ENCODE measurements at regions not wholly inside any gene's neighbourhood (a gene's known extent, or its start where the extent isn't known, plus 50 kb on each side); places are given as distances from the start of the nearest gene placed in this dataset.

- TF ChIP-seq CTCF (IDR thresholded peaks at IDR 0.05) = no peak
- H3K9me3 ChIP-seq = no peaks in the 10 kb centered on the region
- H3K27me3 ChIP-seq = no peaks in the 10 kb centered on the region
- no peak overlapping the region for H3K27ac ChIP-seq
- H3K4me3 ChIP-seq (replicated peaks in 1 of 3) = no peak overlapping the region
- intact Hi-C loops (cut with DNase I) = no loop called here
- 74% methylated on average over 2 of the region's 2 CpGs for WGBS, 2 donors
- no peaks in the 10 kb centered on the region for H3K36me3 ChIP-seq
- H3K4me1 ChIP-seq = no peaks in the 10 kb centered on the region
- DNase-seq = no peak
Measured at GRCh38 chr12:114982760-114983159, 298.8 kb upstream of the TBX3 start.

GRCh38 chr12:114981036-114981435 lies 297.1 kb upstream of the TBX3 start:
- DNase-seq = no peak
- intact Hi-C loops (cut with DNase I) = no loop called here
- H3K27me3 ChIP-seq = no peaks in the 10 kb centered on the region
- no peaks in the 10 kb centered on the region for H3K4me1 ChIP-seq
- H3K36me3 ChIP-seq = no peaks in the 10 kb centered on the region
- H3K9me3 ChIP-seq = no peaks in the 10 kb centered on the region
- no peak overlapping the region for H3K27ac ChIP-seq
- 76 to 82% methylated on average over 4 of the region's 4 CpGs for WGBS, 2 donors
- no peak overlapping the region for H3K4me3 ChIP-seq (replicated peaks in 1 of 3)
- TF ChIP-seq POLR2A (IDR thresholded peaks at IDR 0.05) (no peak), CTCF (IDR thresholded peaks at IDR 0.05) (no peak)

- Histone ChIP-seq H3K27ac (no peak overlapping the region), H3K4me1 (no peaks in the 10 kb centered on the region), H3K36me3 (no peaks in the 10 kb centered on the region), H3K4me3 (replicated peaks in 1 of 3) (no peak overlapping the region), H3K9me3 (no peaks in the 10 kb centered on the region), H3K27me3 (no peaks in the 10 kb centered on the region)
- no peak for TF ChIP-seq CTCF (IDR thresholded peaks at IDR 0.05)
- no peak for TF ChIP-seq POLR2A (IDR thresholded peaks at IDR 0.05)
- intact Hi-C loops (cut with DNase I) = no loop called here
- DNase-seq = no peak
Measured at GRCh38 chr12:114976959-114977358, 293.0 kb upstream of the TBX3 start.

DNA sequence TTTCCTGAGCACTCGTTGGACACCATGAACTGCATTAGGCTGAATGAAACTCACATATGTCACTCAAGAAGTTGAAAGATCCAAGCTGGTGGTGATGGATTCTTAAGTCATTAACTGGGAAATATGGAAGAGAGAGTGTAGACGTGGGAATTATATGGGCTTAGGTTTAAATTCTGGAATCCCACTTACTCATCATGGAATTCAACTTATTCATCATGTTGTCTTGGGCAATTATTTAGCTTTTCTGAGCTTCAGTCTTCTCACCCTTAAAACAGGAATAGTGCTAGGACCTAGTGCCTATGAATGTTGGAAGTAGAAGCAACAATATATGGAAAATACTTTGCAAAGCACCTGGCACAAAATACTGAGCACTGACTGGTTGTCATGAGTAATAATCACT lies 292.4 kb upstream of the TBX3 start:
- no peak overlapping the region for H3K27ac ChIP-seq
- TF ChIP-seq POLR2A (IDR thresholded peaks at IDR 0.05) = no peak
- TF ChIP-seq CTCF (IDR thresholded peaks at IDR 0.05) = no peak
- WGBS, 2 donors = 79 to 90% methylated on average over 2 of the region's 2 CpGs
- no peaks in the 10 kb centered on the region for H3K4me1 ChIP-seq
- no peaks in the 10 kb centered on the region for H3K36me3 ChIP-seq
- DNase-seq = no peak
- H3K4me3 ChIP-seq (replicated peaks in 1 of 3) = no peak overlapping the region
- H3K27me3 ChIP-seq = no peaks in the 10 kb centered on the region
- H3K9me3 ChIP-seq = no peaks in the 10 kb centered on the region
- intact Hi-C loops (cut with DNase I) = no loop called here

- TF ChIP-seq CTCF (IDR thresholded peaks at IDR 0.05) (no peak), POLR2A (IDR thresholded peaks at IDR 0.05) (no peak)
- 57 to 73% methylated on average over 4 of the region's 4 CpGs for WGBS, 2 donors
- Histone ChIP-seq H3K4me3 (replicated peaks in 1 of 3) (no peak overlapping the region), H3K9me3 (no peaks in the 10 kb centered on the region), H3K27ac (no peak overlapping the region), H3K36me3 (no peaks in the 10 kb centered on the region), H3K27me3 (no peaks in the 10 kb centered on the region), H3K4me1 (no peaks in the 10 kb centered on the region)
- intact Hi-C loops (cut with DNase I) = no loop called here
- no peak for DNase-seq
Measured at GRCh38 chr12:114975640-114976310, 291.8 kb upstream of the TBX3 start.

Data from thyroid gland (tissue), 4 donors.